Gastrocnemius medialis (tissue), 4 donors: ENCODE measurements at regions not wholly inside any gene's neighbourhood (a gene's known extent, or its start where the extent isn't known, plus 50 kb on each side); places are given as distances from the start of the nearest gene placed in this dataset.

ENCODE experiments used
- CTCF ChIP-seq, 5 experiments: fragments of 450-650 bp in 3 of 5; fragments of 200-600 bp in 2 of 5; sonication (generic) in 2 of 5; IDR thresholded peaks in 4 of 5; conservative IDR thresholded peaks in 1 of 5; 1 replicate in 4 of 5; 2 replicates in 1 of 5; pipeline ENCODE4 v1.5.1; 2016 to 2019; ENCODE audit warnings: antibody characterized with exemption in 5 of 5, mild to moderate bottlenecking in 3 of 5, moderate library complexity in 3 of 5
- POLR2A ChIP-seq, 2 donors: fragments of 450-650 bp; IDR thresholded peaks; one replicate each; pipeline ENCODE4 v1.6.1; 2017; ENCODE audit warnings: antibody characterized with exemption in 2 of 2, mild to moderate bottlenecking in 2 of 2, moderate library complexity in 2 of 2

GRCh38 chr3:65110661-65111060 lies 422.9 kb upstream of the ADAMTS9 start:
- TF ChIP-seq CTCF (IDR thresholded peaks at IDR 0.05 in 4 of 5, conservative IDR thresholded peaks at IDR 0.05 in 1 of 5) (no peak), POLR2A (IDR thresholded peaks at IDR 0.05) (no peak)
